ENCODE measurements at regions not wholly inside any gene's neighbourhood (a gene's known extent, or its start where the extent isn't known, plus 50 kb on each side); places are given as distances from the start of the nearest gene placed in this dataset.

- TF ChIP-seq TAF1 (IDR thresholded peaks at IDR 0.05; ENCODE audit: low read depth) = no peak
- peak; percentile 37 for TF ChIP-seq RAD21 (conservative IDR thresholded peaks at IDR 0.05)
- peak; percentile 40 for TF ChIP-seq CTCF (IDR thresholded peaks at IDR 0.05; ENCODE audit: poor library complexity, severe bottlenecking)
- TF ChIP-seq EZH2 (IDR thresholded peaks at IDR 0.05; ENCODE audit: borderline replicate concordance, insufficient read depth, low read length, poor library complexity, severe bottlenecking) = no peak
- TF ChIP-seq REST (IDR thresholded peaks at IDR 0.05; ENCODE audit: borderline replicate concordance) = no peak
- peak; percentile 40 for TF ChIP-seq POLR2AphosphoS5 (IDR thresholded peaks at IDR 0.05)
Observed at GRCh38 chr6:45812922-45813321, 202.7 kb downstream of the CLIC5 start.
